Neutrophil (primary cell): ENCODE measurements at regions not wholly inside any gene's neighbourhood (a gene's known extent, or its start where the extent isn't known, plus 50 kb on each side); places are given as distances from the start of the nearest gene placed in this dataset.
"Not testable (repeated sequence)": the region's sequence is repeated elsewhere in the genome, so short reads cannot be mapped to it uniquely, and the experiment has no call there.

Source experiments
- H3K27ac ChIP-seq: fragments of 200-600 bp; sonication (generic); 2 replicates; pipeline ENCODE4 v1.5.1; 2016; ENCODE audit warnings: mild to moderate bottlenecking, moderate library complexity
- H3K27me3 ChIP-seq: fragments of 200-600 bp; sonication (generic); 2 replicates; pipeline ENCODE4 v1.6.0; 2016; ENCODE audit warnings: mild to moderate bottlenecking
- H3K36me3 ChIP-seq: fragments of 200-600 bp; sonication (generic); 2 replicates; pipeline ENCODE4 v1.5.1; 2017
- H3K4me1 ChIP-seq, 2 experiments: fragments of 200-600 bp in 1 of 2; sonication (generic) in 1 of 2; 1 replicate in 1 of 2; 2 replicates in 1 of 2; pipeline versions ENCODE4 v1.5.1 to v1.6.1; 2013 to 2016; ENCODE audit warnings: low read depth in 1 of 2, low read length in 1 of 2, mild to moderate bottlenecking in 1 of 2, moderate library complexity in 1 of 2; ENCODE audit not compliant: control insufficient read depth in 1 of 2, insufficient read depth in 1 of 2
- H3K4me3 ChIP-seq, 2 experiments: fragments of 200-600 bp in 1 of 2; sonication (generic) in 1 of 2; 1 replicate in 1 of 2; 2 replicates in 1 of 2; pipeline ENCODE4 v1.5.1; 2013 to 2016; ENCODE audit warnings: low read depth in 1 of 2, low read length in 1 of 2, mild to moderate bottlenecking in 1 of 2, moderate library complexity in 1 of 2
- H3K9me3 ChIP-seq: fragments of 200-600 bp; sonication (generic); 2 replicates; pipeline ENCODE4 v1.5.1; 2016
- TF ChIP-seq, protein P1 (sequence below): fragments of 200-600 bp; sonication (generic); IDR thresholded peaks from 2 replicates; pipeline ENCODE4 v1.5.1; 2016; ENCODE audit warnings: antibody characterized with exemption

GRCh38 chr13:54415753-54416366 lies 1387.2 kb downstream of the OLFM4 start:
- Histone ChIP-seq H3K27me3 (no peaks in the 10 kb centered on the region), H3K36me3 (no peaks in the 10 kb centered on the region), H3K9me3 (no peaks in the 10 kb centered on the region), H3K4me1 (no peaks in the 10 kb centered on the region), H3K27ac (no peak overlapping the region), H3K4me3 (no peak overlapping the region)
- TF ChIP-seq, protein P1, sequence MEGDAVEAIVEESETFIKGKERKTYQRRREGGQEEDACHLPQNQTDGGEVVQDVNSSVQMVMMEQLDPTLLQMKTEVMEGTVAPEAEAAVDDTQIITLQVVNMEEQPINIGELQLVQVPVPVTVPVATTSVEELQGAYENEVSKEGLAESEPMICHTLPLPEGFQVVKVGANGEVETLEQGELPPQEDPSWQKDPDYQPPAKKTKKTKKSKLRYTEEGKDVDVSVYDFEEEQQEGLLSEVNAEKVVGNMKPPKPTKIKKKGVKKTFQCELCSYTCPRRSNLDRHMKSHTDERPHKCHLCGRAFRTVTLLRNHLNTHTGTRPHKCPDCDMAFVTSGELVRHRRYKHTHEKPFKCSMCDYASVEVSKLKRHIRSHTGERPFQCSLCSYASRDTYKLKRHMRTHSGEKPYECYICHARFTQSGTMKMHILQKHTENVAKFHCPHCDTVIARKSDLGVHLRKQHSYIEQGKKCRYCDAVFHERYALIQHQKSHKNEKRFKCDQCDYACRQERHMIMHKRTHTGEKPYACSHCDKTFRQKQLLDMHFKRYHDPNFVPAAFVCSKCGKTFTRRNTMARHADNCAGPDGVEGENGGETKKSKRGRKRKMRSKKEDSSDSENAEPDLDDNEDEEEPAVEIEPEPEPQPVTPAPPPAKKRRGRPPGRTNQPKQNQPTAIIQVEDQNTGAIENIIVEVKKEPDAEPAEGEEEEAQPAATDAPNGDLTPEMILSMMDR: no peak

- not testable (repeated sequence) for H3K27me3 ChIP-seq, H3K4me3 ChIP-seq, H3K4me1 ChIP-seq, H3K36me3 ChIP-seq, H3K9me3 ChIP-seq, H3K27ac ChIP-seq
Measured at GRCh38 chr13:54422946-54423345, 1394.3 kb downstream of the OLFM4 start.

DNA sequence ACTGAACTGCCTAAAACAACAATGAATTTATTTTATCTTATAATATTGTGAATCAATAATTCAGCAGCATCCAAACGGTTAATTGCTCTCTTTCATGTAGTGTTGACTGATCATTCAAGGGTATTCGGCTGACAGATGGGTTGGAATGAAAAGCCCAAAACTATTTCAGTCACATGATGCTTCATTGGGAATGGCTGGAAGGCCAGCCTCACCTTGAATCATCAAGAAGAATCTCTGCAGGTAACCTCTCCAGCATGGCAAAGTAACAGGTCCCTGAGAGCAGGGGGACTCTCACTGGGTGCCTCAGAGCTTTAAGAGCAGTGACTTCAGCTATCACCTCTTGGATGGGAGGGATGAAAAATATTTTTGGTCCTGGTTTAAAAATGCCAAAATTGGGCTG lies 1395.7 kb downstream of the OLFM4 start:
- H3K27ac ChIP-seq: no peak overlapping the region
- no peaks in the 10 kb centered on the region for H3K27me3 ChIP-seq
- no peak overlapping the region for H3K4me3 ChIP-seq
- H3K4me1 ChIP-seq: no peaks in the 10 kb centered on the region
- H3K36me3 ChIP-seq: no peaks in the 10 kb centered on the region
- TF ChIP-seq, protein P1: no peak
- H3K9me3 ChIP-seq: no peaks in the 10 kb centered on the region

DNA sequence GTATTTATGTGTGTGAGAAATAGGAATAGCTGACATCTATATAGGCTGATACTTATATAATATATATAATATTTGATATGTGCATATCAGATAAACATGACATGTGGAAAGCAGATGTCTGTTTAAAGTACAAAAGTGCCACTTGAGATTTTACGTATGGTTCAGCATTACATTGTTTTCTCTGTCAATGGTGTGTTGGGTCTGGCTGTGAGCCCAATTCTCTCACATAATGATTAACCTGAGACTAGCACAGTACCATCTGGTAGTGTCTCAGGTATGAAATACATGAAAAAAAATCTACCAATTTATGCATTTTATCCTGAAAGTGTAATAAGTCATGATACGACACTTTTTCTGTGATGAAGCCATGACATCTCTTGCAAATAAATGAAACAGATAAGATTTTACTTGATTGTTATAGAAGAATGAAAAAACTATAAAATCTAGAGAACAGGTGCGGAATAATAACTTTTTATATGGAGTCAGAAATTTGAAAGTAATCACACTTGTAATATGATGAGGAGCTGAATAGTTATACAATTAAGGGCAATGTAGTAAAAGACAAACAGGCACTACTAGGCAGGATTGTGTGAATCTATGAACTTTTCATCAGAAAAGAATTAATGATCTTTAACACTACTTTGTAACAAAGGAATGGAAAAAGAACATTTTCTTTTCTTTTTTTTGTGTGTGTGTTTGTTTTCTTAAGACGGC lies 1405.0 kb downstream of the OLFM4 start:
- Histone ChIP-seq H3K4me1 (no peaks in the 10 kb centered on the region), H3K36me3 (no peaks in the 10 kb centered on the region), H3K9me3 (no peaks in the 10 kb centered on the region), H3K27ac (no peak overlapping the region), H3K27me3 (no peaks in the 10 kb centered on the region), H3K4me3 (no peak overlapping the region)
- TF ChIP-seq, protein P1: no peak

DNA sequence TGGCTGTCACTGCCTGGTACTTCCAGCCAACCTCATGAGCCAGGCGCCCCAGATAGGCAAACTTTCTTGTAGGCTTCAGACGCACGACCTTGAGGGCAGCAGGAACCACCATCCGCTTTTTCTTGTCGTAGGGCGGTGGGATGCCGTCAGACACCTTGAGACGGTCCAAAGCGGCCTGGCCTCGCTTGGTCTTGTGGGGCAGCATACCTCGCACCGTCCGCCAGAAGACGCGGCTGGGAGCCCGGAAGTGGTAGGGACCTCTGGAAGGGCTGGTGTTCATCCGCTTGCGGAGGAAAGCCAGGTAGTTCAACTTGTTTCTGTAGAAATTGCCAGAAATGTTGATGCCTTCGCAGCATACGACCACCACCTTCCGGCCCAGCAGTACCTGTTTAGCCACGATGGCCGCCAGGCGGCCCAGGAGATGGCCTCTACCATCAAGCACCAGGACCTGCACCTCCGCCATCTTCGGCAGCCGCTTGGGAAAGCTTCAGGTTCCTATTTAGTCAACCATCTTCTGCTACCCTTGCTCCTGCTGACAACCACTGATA lies 1412.3 kb downstream of the OLFM4 start:
- not testable (repeated sequence) for H3K27me3 ChIP-seq, H3K27ac ChIP-seq, H3K9me3 ChIP-seq, H3K4me3 ChIP-seq, H3K36me3 ChIP-seq, H3K4me1 ChIP-seq

DNA sequence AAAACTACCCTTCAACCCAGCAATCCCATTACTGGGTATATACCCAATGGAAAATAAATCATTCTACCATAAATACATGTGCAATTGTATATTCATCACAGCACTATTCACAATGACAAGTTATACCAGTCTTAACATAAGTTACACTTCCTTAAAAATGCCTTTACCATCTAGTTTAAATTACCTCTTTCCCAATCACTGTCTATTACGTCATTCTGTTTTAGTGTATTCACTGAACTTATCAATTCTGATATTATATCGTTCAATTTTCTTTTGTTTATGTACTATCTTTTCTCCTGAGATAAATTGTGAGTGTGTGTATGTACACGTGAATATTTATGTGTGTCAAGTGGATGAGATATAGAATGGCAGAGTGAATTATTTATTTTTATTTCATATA lies 1416.8 kb downstream of the OLFM4 start:
- Histone ChIP-seq H3K36me3 (no peaks in the 10 kb centered on the region), H3K9me3 (no peaks in the 10 kb centered on the region), H3K27ac (no peak overlapping the region), H3K27me3 (no peaks in the 10 kb centered on the region), H3K4me1 (no peaks in the 10 kb centered on the region), H3K4me3 (no peak overlapping the region)
- TF ChIP-seq, protein P1: no peak
